B cell (primary cell): ENCODE measurements at regions not wholly inside any gene's neighbourhood (a gene's known extent, or its start where the extent isn't known, plus 50 kb on each side); places are given as distances from the start of the nearest gene placed in this dataset.

Experiments
- ATAC-seq: fragments of 200-7000 bp; cut with Tn5 transposase; one replicate; pipeline ENCODE4 v1.10.0; 2021; ENCODE audit warnings: low read depth, mild to moderate bottlenecking, moderate number of reproducible peaks, moderate library complexity
- CTCF ChIA-PET: fragments of 350-600 bp; sonication (Branson Sonifier 250); formaldehyde crosslinking; loops from one replicate; lab custom pipeline; 2021; ENCODE audit warnings: antibody characterized with exemption, inconsistent platforms; lab: Charles Lee
- POLR2A ChIA-PET: fragments of 350-600 bp; sonication (Branson Sonifier 250); formaldehyde crosslinking; loops from one replicate; lab custom pipeline; 2021; ENCODE audit warnings: antibody characterized with exemption; lab: Charles Lee
- DNase-seq: peaks from one replicate; pipeline ENCODE4 v3.0.0; 2013
- H2AFZ ChIP-seq: 2 replicates; pipeline ENCODE4 v1.6.1; 2012; ENCODE audit warnings: mild to moderate bottlenecking, low read depth, low read length; ENCODE audit not compliant: insufficient read depth, poor library complexity, severe bottlenecking
- H3K27ac ChIP-seq, 2 donors: 1 replicate in 1 of 2; 2 replicates in 1 of 2; pipeline ENCODE4 v1.5.1; 2012 to 2013; ENCODE audit warnings: low read length in 2 of 2, mild to moderate bottlenecking in 2 of 2, moderate library complexity in 1 of 2
- H3K27me3 ChIP-seq, 4 experiments: fragments of 200-600 bp in 1 of 4; sonication (generic) in 1 of 4; replicated peaks in 1 of 4; 1 replicate in 2 of 4; 2 replicates in 2 of 4; pipeline versions ENCODE4 v1.6.1 to v1.7.0; 2013 to 2016; ENCODE audit warnings: low read length in 3 of 4, mild to moderate bottlenecking in 2 of 4, mixed read lengths in 1 of 4, moderate library complexity in 1 of 4; ENCODE audit not compliant: insufficient read depth in 4 of 4, control insufficient read depth in 3 of 4; ENCODE audit errors: control extremely low read depth in 1 of 4
- H3K36me3 ChIP-seq, 2 experiments: replicated peaks in 1 of 2; 1 replicate in 1 of 2; 2 replicates in 1 of 2; pipeline versions ENCODE4 v1.6.1 to v1.7.1; 2013; ENCODE audit warnings: low read length in 1 of 2; ENCODE audit not compliant: insufficient read depth in 2 of 2, control insufficient read depth in 1 of 2; ENCODE audit errors: control extremely low read depth in 1 of 2, extremely low read depth in 1 of 2
- H3K4me1 ChIP-seq, 2 donors: fragments of 200-600 bp in 1 of 2; sonication (generic) in 1 of 2; 1 replicate in 1 of 2; 2 replicates in 1 of 2; pipeline versions ENCODE4 v1.5.1 to v1.6.1; 2013 to 2017; ENCODE audit warnings: low read length in 2 of 2; ENCODE audit not compliant: control insufficient read depth in 2 of 2, insufficient read depth in 2 of 2
- H3K4me2 ChIP-seq: replicated peaks from 2 replicates; pipeline ENCODE3; 2012; ENCODE audit warnings: mild to moderate bottlenecking, low read depth, low read length; ENCODE audit not compliant: poor library complexity, severe bottlenecking
- H3K4me3 ChIP-seq, 5 experiments: fragments of 200-600 bp in 1 of 5; sonication (generic) in 1 of 5; 1 replicate in 3 of 5; 2 replicates in 2 of 5; pipeline versions ENCODE4 v1.5.1 to v1.7.0; 2011 to 2016; ENCODE audit warnings: low read length in 4 of 5, mild to moderate bottlenecking in 4 of 5, low read depth in 2 of 5, control low read depth in 1 of 5, moderate library complexity in 1 of 5; ENCODE audit not compliant: insufficient read depth in 1 of 5; ENCODE audit errors: control extremely low read depth in 1 of 5, extremely low read depth in 1 of 5
- H3K79me2 ChIP-seq: fragments of 200-600 bp; sonication (generic); one replicate; pipeline ENCODE4 v1.6.0; 2016; ENCODE audit warnings: low read length; ENCODE audit not compliant: control insufficient read depth, insufficient read depth
- H3K9ac ChIP-seq: fragments of 200-600 bp; sonication (generic); 2 replicates; pipeline ENCODE4 v1.6.1; 2017; ENCODE audit warnings: mild to moderate bottlenecking, low read length, moderate library complexity
- H3K9me3 ChIP-seq, 3 donors: one replicate each; pipeline versions ENCODE4 v1.6.1 to v1.7.1; 2013; ENCODE audit warnings: low read length in 2 of 3; ENCODE audit not compliant: control insufficient read depth in 2 of 3, insufficient read depth in 1 of 3; ENCODE audit errors: control extremely low read depth in 1 of 3
- H4K20me1 ChIP-seq: 2 replicates; pipeline ENCODE4 v1.6.0; 2012; ENCODE audit warnings: mild to moderate bottlenecking, low read length; ENCODE audit not compliant: insufficient read depth, control insufficient read depth, poor library complexity, severe bottlenecking
- H3K27ac Mint-ChIP-seq: one replicate; pipeline ENCODE4 v1.8.0; 2021; ENCODE audit warnings: mixed read lengths
- H3K27me3 Mint-ChIP-seq: one replicate; pipeline ENCODE4 v1.8.0; 2021; ENCODE audit warnings: mixed read lengths
- H3K4me1 Mint-ChIP-seq: one replicate; pipeline ENCODE4 v1.8.0; 2021; ENCODE audit warnings: mixed read lengths
- H3K4me3 Mint-ChIP-seq: one replicate; pipeline ENCODE4 v1.8.0; 2021; ENCODE audit warnings: mixed read lengths
- H3K9me3 Mint-ChIP-seq: one replicate; pipeline ENCODE4 v1.8.0; 2022; ENCODE audit warnings: mixed read lengths; ENCODE audit not compliant: insufficient read depth
- EZH2 ChIP-seq: IDR thresholded peaks from 2 replicates; pipeline ENCODE4 v1.6.1; 2012; ENCODE audit warnings: borderline replicate concordance, low read depth, mild to moderate bottlenecking, moderate library complexity, low read length; ENCODE audit not compliant: insufficient read depth, poor library complexity, severe bottlenecking
- WGBS: methylation state at CpG from one replicate; pipeline ENCODE4 v1.1.5; 2013; ENCODE audit warnings: missing lambda C conversion rate; ENCODE audit not compliant: insufficient coverage; 5-methylcytosine and 5-hydroxymethylcytosine counted together
- intact Hi-C: fragments of 100-400 bp; cut with micrococcal nuclease; formaldehyde crosslinking; loops from one replicate; pipeline ENCODE4 v1.10.0; 2022
- TF ChIP-seq, protein P1 (sequence below): fragments of 200-600 bp; IDR thresholded peaks from one replicate; pipeline ENCODE4 v1.8.0; 2022; ENCODE audit warnings: antibody characterized with exemption, mild to moderate bottlenecking

DNA sequence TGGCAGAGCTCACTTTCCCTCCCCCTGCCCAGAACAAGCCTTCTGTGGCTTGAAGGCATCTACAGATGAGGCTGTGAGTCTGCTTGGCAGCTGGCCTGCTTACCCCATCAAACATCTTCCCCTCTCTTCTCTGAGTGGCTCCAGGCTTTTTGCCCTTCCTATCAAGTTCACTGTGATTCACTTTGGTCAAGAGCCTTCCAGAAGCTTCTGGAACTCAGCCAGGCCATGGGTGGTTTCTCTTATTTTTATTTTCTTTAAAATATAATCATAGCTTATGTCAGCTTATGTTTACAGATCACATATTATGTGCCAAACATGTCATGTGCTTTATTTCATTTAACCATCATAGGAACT is 267.0 kb downstream of the SEC61B start:
- TF ChIP-seq, protein P1, sequence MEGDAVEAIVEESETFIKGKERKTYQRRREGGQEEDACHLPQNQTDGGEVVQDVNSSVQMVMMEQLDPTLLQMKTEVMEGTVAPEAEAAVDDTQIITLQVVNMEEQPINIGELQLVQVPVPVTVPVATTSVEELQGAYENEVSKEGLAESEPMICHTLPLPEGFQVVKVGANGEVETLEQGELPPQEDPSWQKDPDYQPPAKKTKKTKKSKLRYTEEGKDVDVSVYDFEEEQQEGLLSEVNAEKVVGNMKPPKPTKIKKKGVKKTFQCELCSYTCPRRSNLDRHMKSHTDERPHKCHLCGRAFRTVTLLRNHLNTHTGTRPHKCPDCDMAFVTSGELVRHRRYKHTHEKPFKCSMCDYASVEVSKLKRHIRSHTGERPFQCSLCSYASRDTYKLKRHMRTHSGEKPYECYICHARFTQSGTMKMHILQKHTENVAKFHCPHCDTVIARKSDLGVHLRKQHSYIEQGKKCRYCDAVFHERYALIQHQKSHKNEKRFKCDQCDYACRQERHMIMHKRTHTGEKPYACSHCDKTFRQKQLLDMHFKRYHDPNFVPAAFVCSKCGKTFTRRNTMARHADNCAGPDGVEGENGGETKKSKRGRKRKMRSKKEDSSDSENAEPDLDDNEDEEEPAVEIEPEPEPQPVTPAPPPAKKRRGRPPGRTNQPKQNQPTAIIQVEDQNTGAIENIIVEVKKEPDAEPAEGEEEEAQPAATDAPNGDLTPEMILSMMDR, result no peak
- no peak for TF ChIP-seq EZH2

DNA sequence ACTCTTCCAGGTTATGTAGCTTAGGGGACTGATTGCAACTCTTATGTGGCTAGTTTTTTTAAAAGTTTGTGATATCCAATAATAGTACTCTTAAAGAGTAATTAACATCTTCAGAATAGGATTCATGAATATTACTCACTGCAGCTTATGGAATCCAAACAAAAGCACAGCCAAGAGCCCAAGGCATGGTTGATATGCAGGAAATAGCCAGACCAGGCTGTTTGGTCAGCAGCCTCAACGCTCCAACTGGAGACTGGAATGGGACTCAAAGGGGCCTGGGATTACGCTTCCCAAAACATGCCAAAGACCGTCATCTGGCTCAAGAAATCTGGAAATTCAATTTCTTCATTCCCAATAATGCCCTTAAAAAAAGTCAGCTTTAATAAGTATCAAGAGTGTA is 268.6 kb downstream of the SEC61B start:
- H3K4me1 Mint-ChIP-seq, result peaks cover 11% of the 10 kb centered on the region
- peaks cover 4 to 9% of the 10 kb centered on the region in 2 donors for H3K4me1 ChIP-seq
- H4K20me1 ChIP-seq, result no peaks in the 10 kb centered on the region
- 100% methylated on average over 2 of the region's 3 CpGs for WGBS
- H3K27me3 ChIP-seq, result no peaks in the 10 kb centered on the region
- H3K36me3 ChIP-seq, result no peaks in the 10 kb centered on the region
- H3K9ac ChIP-seq, result no peak overlapping the region
- no peak overlapping the region for H3K27ac ChIP-seq
- H3K27ac Mint-ChIP-seq, result no peak overlapping the region
- DNase-seq, result no peak
- peaks cover under 1% of the 10 kb centered on the region for H3K27me3 Mint-ChIP-seq
- H3K4me2 ChIP-seq, result no peak overlapping the region
- H3K4me3 Mint-ChIP-seq, result no peak overlapping the region
- ATAC-seq, result no peak
- no peak overlapping the region for H3K4me3 ChIP-seq
- TF ChIP-seq, protein P1, result no peak
- H3K79me2 ChIP-seq, result no peaks in the 10 kb centered on the region
- no peaks in the 10 kb centered on the region for H3K9me3 Mint-ChIP-seq
- CTCF ChIA-PET, result no interaction called here
- intact Hi-C loops, result no loop called here
- no peak overlapping the region for H2AFZ ChIP-seq
- POLR2A ChIA-PET, result no interaction called here
- H3K9me3 ChIP-seq, result no peaks in the 10 kb centered on the region

More for the DNA sequence above, 267.0 kb downstream of the SEC61B start:
- DNase-seq (no peak), ATAC-seq (no peak)
- intact Hi-C loops, result no loop called here
- H3K9me3 ChIP-seq, result peaks cover 0 to 3% (median 0%) of the 10 kb centered on the region in 3 donors
- H3K36me3 ChIP-seq, result no peaks in the 10 kb centered on the region
- no peaks in the 10 kb centered on the region for H4K20me1 ChIP-seq
- no peak overlapping the region for H3K4me3 ChIP-seq
- no peaks in the 10 kb centered on the region for H3K79me2 ChIP-seq
- H3K9me3 Mint-ChIP-seq, result no peaks in the 10 kb centered on the region
- POLR2A ChIA-PET, result no interaction called here
- H2AFZ ChIP-seq, result no peak overlapping the region
- H3K27ac ChIP-seq, result no peak overlapping the region
- H3K4me3 Mint-ChIP-seq, result no peak overlapping the region
- H3K4me1 Mint-ChIP-seq, result peaks cover 17% of the 10 kb centered on the region
- CTCF ChIA-PET, result interaction anchor here (3.6 kb wide), 1 partner anchor 11 kb away, joined by 10 read pairs; no protein-coding TSS in a partner anchor
- no peak overlapping the region for H3K27ac Mint-ChIP-seq
- H3K27me3 ChIP-seq, result no peaks in the 10 kb centered on the region
- H3K27me3 Mint-ChIP-seq, result no peaks in the 10 kb centered on the region
- no peak overlapping the region for H3K9ac ChIP-seq
- no peak overlapping the region for H3K4me2 ChIP-seq
- H3K4me1 ChIP-seq, result peaks cover 4 to 9% of the 10 kb centered on the region in 2 donors
